ENCODE measurements at regions not wholly inside any gene's neighbourhood (a gene's known extent, or its start where the extent isn't known, plus 50 kb on each side); places are given as distances from the start of the nearest gene placed in this dataset.

GRCh38 chr20:10951216-10951615 lies 277.4 kb upstream of the JAG1 start:
- TF ChIP-seq RFX5 (IDR thresholded peaks at IDR 0.05; ENCODE audit: low read depth, low read length) (no peak), RAD21 (IDR thresholded peaks at IDR 0.05; ENCODE audit: low read length) (no peak), CEBPB (IDR thresholded peaks at IDR 0.05; ENCODE audit: low read depth, low read length) (no peak), POLR2A (IDR thresholded peaks at IDR 0.05; ENCODE audit: low read depth, low read length) (no peak), MXI1 (IDR thresholded peaks at IDR 0.05; ENCODE audit: borderline replicate concordance, low read depth, low read length) (no peak), CTCF (conservative IDR thresholded peaks at IDR 0.05; ENCODE audit: low read depth, low read length) (no peak), USF2 (IDR thresholded peaks at IDR 0.05; ENCODE audit: low read depth, low read length) (no peak), ELK1 (IDR thresholded peaks at IDR 0.05; ENCODE audit: borderline replicate concordance, low read depth, low read length) (no peak), SMC3 (IDR thresholded peaks at IDR 0.05; ENCODE audit: low read depth, low read length) (no peak), MAZ (IDR thresholded peaks at IDR 0.05; ENCODE audit: borderline replicate concordance, low read depth, low read length) (no peak), BHLHE40 (IDR thresholded peaks at IDR 0.05; ENCODE audit: low read depth, low read length) (no peak), FOS (IDR thresholded peaks at IDR 0.05; ENCODE audit: low read depth, low read length) (no peak)
